ENCODE measurements at regions not wholly inside any gene's neighbourhood (a gene's known extent, or its start where the extent isn't known, plus 50 kb on each side); places are given as distances from the start of the nearest gene placed in this dataset.
"Not testable (repeated sequence)": the region's sequence is repeated elsewhere in the genome, so short reads cannot be mapped to it uniquely, and the experiment has no call there.

GRCh38 chr5:38148021-38148625 is 110.2 kb upstream of the EGFLAM start:
- DNase-seq, result no peak

GRCh38 chr5:38143384-38143783 is 115.0 kb upstream of the EGFLAM start:
- no peak for DNase-seq

DNA sequence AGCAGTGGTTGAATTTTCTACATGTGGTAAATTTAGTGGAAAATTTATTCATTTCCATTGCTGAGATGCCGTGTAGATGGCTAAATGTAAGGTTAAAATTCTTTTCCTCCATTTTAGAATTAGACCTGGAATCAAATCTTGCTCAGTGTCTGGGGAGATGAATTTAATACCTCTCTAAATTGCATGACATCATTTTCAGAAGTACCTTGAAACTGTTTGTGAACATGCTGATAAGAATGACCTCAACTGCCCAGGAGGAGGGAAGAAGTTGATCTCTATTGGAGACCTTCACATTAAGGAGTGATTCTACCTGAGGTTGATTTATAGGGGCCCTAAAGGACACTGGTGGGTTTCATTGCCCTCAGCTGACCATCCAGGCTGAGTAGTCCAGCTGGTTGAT is 116.7 kb upstream of the EGFLAM start:
- DNase-seq, result no peak

GRCh38 chr5:38138574-38138973 is 119.8 kb upstream of the EGFLAM start:
- DNase-seq, result no peak

GRCh38 chr5:38135486-38136039 is 122.8 kb upstream of the EGFLAM start:
- DNase-seq, result no peak

- no peak for DNase-seq
Observed at GRCh38 chr5:38134810-38135209, 123.5 kb upstream of the EGFLAM start.

GRCh38 chr5:38134294-38134693 is 124.1 kb upstream of the EGFLAM start:
- DNase-seq, result not testable (repeated sequence)

- DNase-seq, result no peak
Observed at GRCh38 chr5:38131686-38132085, 126.7 kb upstream of the EGFLAM start.

GRCh38 chr5:38124321-38124720 is 134.0 kb upstream of the EGFLAM start:
- no peak for DNase-seq

- no peak for DNase-seq
Observed at GRCh38 chr5:38121420-38121819, 136.9 kb upstream of the EGFLAM start.

DNA sequence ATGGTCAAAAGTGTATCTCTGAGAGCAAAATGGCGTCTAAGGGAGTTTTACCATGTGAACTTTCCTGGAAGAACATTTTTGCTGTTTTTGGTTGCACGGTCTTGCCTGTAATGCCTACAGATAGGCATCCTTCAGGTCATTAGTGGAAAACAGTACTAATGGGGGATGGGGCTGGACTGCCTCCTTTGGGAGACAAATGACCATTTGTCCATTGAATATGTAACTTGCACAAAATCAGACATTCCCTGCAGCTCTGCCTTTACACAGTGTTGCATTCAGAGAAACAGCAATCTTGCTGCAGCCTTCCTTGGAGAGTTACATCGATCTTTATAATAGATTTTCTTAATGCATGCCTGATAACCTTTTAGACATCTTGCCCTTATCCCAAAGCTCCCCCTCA is 138.5 kb upstream of the EGFLAM start:
- DNase-seq, result no peak

- no peak for DNase-seq
Observed at GRCh38 chr5:38117784-38118479, 140.4 kb upstream of the EGFLAM start.

DNA sequence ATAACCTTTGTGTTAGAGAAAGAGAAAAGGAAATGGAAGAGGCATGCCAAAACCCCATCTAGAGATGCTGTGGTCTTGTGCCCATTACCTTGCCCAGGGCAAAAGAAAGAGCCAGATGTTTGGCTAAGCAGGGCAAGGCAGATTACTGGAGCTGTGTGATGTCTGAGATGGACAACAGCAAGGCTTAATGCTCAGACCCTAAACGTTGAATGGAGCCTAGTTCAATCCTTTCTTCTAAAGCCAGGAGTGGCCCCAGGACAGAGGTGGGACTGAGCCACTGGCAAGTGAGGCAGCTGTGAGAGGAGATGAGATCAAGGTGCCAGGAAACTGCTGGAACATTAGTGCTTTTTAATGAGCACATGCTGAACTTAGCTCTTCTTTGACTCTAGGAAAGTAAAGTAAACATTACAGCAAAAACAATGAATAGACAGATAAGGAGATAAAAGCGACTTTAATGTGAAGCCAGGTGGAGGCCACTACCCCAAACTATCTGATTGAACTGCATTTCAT is 143.0 kb upstream of the EGFLAM start:
- DNase-seq, result no peak

DNA sequence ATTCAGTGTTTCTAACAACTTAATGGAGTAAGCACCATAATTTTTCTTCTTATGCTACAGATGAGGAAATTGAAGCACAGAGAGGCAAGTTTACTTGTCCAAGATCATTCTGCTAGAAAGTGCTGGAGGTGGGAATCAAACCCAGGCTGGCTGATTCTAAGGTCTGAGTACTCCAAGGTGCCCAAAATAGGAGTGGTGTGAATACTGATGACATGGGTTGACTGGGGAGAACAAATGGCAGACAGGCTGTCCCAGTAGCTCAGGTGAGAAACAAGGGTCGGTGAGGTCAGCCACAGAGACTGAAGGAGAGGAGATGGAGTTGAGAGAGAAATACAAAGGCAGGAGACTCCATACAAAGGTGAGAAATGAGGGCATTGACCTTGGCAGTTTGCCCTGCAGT is 144.5 kb upstream of the EGFLAM start:
- DNase-seq, result no peak

GRCh38 chr5:38113456-38113855 is 144.9 kb upstream of the EGFLAM start:
- no peak for DNase-seq

DNA sequence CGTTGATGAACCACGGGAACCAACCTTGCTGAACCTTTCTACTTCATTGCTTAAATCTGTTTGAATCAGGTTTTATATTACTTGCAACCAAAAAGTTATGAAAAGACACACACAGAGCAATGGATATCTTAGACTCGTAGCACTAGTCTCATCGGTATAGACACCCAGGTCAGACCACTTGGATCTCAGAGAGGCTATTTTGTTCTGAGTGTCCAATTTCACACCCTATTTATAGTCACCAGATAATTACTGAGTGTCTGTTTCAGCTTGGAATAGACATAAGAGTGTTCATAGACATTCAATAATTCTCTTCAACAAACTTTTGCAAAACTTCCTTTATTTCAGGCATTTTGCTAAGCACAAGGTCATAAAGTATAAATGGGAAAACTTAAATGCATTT is 145.4 kb upstream of the EGFLAM start:
- no peak for DNase-seq

GRCh38 chr5:38110130-38110529 is 148.2 kb upstream of the EGFLAM start:
- DNase-seq, result no peak

- DNase-seq, result no peak
Observed at GRCh38 chr5:38107096-38107495, 151.3 kb upstream of the EGFLAM start.

- DNase-seq, result no peak
Observed at GRCh38 chr5:38105801-38106200, 152.6 kb upstream of the EGFLAM start.

DNA sequence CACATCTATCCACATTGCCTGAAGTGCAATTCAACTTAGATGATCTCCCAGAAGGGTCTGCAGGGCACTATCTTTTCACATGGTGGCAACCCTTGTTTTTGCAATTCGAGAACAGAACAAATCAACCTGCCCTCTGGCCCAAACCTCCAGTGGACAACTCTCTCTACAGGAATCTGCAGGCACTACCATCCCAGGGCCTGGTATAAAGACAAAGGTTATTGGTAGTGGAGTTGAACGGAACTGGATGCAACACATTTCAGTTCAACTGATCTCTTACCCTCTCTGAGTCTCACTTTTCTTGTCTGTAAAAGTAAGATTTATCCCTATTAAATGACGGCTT is 153.2 kb upstream of the EGFLAM start:
- no peak for DNase-seq

- no peak for DNase-seq
Observed at GRCh38 chr5:38104497-38105230, 153.7 kb upstream of the EGFLAM start.

- DNase-seq, result no peak
Observed at GRCh38 chr5:38101897-38102296, 156.5 kb upstream of the EGFLAM start.

DNA sequence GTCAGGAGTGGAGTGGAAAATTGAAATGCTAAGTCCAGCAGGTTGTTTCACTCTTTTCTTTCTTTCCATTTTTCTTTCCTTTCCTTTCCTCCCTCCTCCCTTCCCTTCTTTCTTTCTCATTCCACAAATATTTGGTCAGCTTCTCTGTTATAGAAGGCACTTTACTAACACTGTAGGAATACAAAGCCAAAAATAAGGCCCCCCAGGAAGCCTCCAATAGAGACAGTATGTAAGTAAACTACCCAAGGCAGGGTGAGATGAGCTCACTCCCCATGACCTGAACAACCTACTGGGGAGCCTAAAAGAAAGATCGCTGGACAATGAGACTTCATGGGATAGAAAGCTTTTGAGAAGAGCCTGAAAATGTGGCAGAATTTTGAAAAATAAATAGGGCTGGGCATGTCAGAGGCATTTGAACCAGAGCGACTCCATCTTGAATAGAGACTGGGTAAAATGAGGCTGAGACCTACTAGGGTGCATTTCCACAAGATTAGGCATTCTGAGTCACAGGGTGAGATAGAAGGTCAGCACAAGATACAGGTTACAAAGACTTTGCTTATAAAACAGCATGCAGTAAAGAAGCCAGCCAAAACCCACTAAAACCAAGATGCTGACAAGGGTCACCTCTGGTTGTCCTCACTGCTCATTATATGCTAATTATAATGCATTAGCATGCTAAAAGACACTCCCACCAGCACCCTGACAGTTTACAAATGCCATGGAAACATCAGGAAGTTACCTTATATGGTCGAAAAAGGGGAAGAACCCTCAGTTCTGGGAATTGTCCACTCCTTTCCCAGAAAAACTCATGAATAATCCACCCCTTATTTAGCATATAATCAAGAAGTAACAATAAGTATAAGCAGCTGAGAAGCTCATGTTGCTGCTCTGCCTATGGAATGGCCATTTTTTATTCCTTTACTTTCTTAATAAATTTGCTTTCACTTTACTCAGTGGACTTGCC is 158.9 kb upstream of the EGFLAM start:
- DNase-seq, result no peak

All from kidney glomerular epithelial cell (primary cell).